HG03378 (cell line): ENCODE measurements at regions not wholly inside any gene's neighbourhood (a gene's known extent, or its start where the extent isn't known, plus 50 kb on each side); places are given as distances from the start of the nearest gene placed in this dataset.
"Not testable (repeated sequence)": the region's sequence is repeated elsewhere in the genome, so short reads cannot be mapped to it uniquely, and the experiment has no call there.

Experiments used
- ATAC-seq: cut with Tn5 transposase; IDR thresholded peaks from one replicate; pipeline ENCODE4 v1.9.1; 2021; ENCODE audit warnings: mild to moderate bottlenecking, moderate library complexity; ENCODE audit not compliant: unreplicated experiment

GRCh38 chr14:105883066-105884005 lies 357.0 kb downstream of the TMEM121 start:
- no peak for ATAC-seq

GRCh38 chr14:105884192-105884807 lies 357.9 kb downstream of the TMEM121 start:
- not testable (repeated sequence) for ATAC-seq

- ATAC-seq: no peak
These were observed 358.5 kb downstream of the TMEM121 start for GRCh38 chr14:105884808-105885281.

GRCh38 chr14:105885561-105886320 lies 359.4 kb downstream of the TMEM121 start:
- ATAC-seq: no peak

- ATAC-seq: not testable (repeated sequence)
These were observed 360.4 kb downstream of the TMEM121 start for GRCh38 chr14:105886791-105887191.

- no peak for ATAC-seq
These were observed 361.3 kb downstream of the TMEM121 start for GRCh38 chr14:105887692-105888091.

- no peak for ATAC-seq
These were observed 361.8 kb downstream of the TMEM121 start for GRCh38 chr14:105888151-105888550.

GRCh38 chr14:105888784-105889665 lies 362.6 kb downstream of the TMEM121 start:
- ATAC-seq: no peak

GRCh38 chr14:105889666-105890473 lies 363.5 kb downstream of the TMEM121 start:
- no peak for ATAC-seq

GRCh38 chr14:105890474-105891220 lies 364.3 kb downstream of the TMEM121 start:
- no peak for ATAC-seq

GRCh38 chr14:105891221-105891602 lies 364.8 kb downstream of the TMEM121 start:
- ATAC-seq: no peak

GRCh38 chr14:105891631-105892452 lies 365.5 kb downstream of the TMEM121 start:
- no peak for ATAC-seq

- ATAC-seq: not testable (repeated sequence)
These were observed 366.4 kb downstream of the TMEM121 start for GRCh38 chr14:105892453-105893441.

- ATAC-seq: not testable (repeated sequence)
These were observed 367.3 kb downstream of the TMEM121 start for GRCh38 chr14:105893686-105894085.

- ATAC-seq: no peak
These were observed 368.0 kb downstream of the TMEM121 start for GRCh38 chr14:105894125-105894977.
